SJCRH30 (cell line): ENCODE measurements at regions not wholly inside any gene's neighbourhood (a gene's known extent, or its start where the extent isn't known, plus 50 kb on each side); places are given as distances from the start of the nearest gene placed in this dataset.
"Not testable (repeated sequence)": the region's sequence is repeated elsewhere in the genome, so short reads cannot be mapped to it uniquely, and the experiment has no call there.

ENCODE experiments used
- DNase-seq, 2 experiments: peaks; one replicate each; pipeline ENCODE4 v3.0.0-alpha.2; 2015 to 2020
- H3K27ac ChIP-seq: fragments of 250-450 bp; sonication (Bioruptor Pico); 2 replicates; pipeline ENCODE4 v1.5.1; 2020; ENCODE audit warnings: mild to moderate bottlenecking, moderate library complexity
- H3K27me3 ChIP-seq: fragments of 250-450 bp; sonication (Bioruptor Pico); 2 replicates; pipeline ENCODE4 v1.5.1; 2020; ENCODE audit warnings: mild to moderate bottlenecking, moderate library complexity
- H3K36me3 ChIP-seq: fragments of 250-450 bp; sonication (Bioruptor Pico); 2 replicates; pipeline ENCODE4 v1.5.1; 2020; ENCODE audit warnings: mild to moderate bottlenecking, moderate library complexity
- H3K4me1 ChIP-seq: fragments of 250-450 bp; sonication (Bioruptor Pico); 2 replicates; pipeline ENCODE4 v1.5.1; 2020; ENCODE audit warnings: mild to moderate bottlenecking, moderate library complexity
- H3K4me3 ChIP-seq: fragments of 250-450 bp; sonication (Bioruptor Pico); 2 replicates; pipeline ENCODE4 v1.5.1; 2020; ENCODE audit warnings: mild to moderate bottlenecking, moderate library complexity
- H3K9me3 ChIP-seq: fragments of 250-450 bp; sonication (Bioruptor Pico); replicated peaks from 2 replicates; pipeline ENCODE4 v1.5.1; 2020; ENCODE audit warnings: mild to moderate bottlenecking, moderate library complexity

GRCh38 chr9:40221596-40222233 lies 866.2 kb downstream of the SPATA31A1 start:
- H3K27me3 ChIP-seq, H3K9me3 ChIP-seq, H3K36me3 ChIP-seq, H3K27ac ChIP-seq, H3K4me1 ChIP-seq, DNase-seq, H3K4me3 ChIP-seq: not testable (repeated sequence)

- DNase-seq, H3K36me3 ChIP-seq, H3K4me3 ChIP-seq, H3K4me1 ChIP-seq, H3K9me3 ChIP-seq, H3K27ac ChIP-seq, H3K27me3 ChIP-seq: not testable (repeated sequence)
Measured at GRCh38 chr9:40222617-40223200, 867.2 kb downstream of the SPATA31A1 start.

DNA sequence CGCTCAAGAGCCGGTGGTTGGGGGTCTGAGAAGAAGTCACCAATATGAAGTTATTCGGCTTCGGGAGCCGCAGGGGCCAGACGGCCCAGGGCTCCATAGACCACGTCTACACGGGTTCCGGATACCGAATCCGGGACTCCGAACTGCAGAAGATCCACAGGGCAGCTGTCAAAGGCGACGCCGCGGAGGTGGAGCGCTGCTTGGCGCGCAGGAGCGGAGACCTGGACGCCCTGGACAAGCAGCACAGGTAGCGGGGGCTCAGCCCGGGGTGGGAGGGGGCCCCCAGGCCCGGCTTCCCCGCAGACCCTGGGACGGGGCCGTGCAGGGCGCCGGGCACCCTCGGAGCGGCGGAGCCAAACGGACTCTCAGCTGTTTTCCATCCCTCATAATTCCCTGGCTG lies 867.9 kb downstream of the SPATA31A1 start:
- not testable (repeated sequence) for DNase-seq, H3K4me1 ChIP-seq

More for the DNA sequence above, 867.9 kb downstream of the SPATA31A1 start:
- not testable (repeated sequence) for H3K36me3 ChIP-seq, H3K9me3 ChIP-seq, H3K4me3 ChIP-seq, H3K27ac ChIP-seq, H3K27me3 ChIP-seq
